Left lung (tissue), 4 donors: ENCODE measurements at regions not wholly inside any gene's neighbourhood (a gene's known extent, or its start where the extent isn't known, plus 50 kb on each side); places are given as distances from the start of the nearest gene placed in this dataset.
"Not testable (repeated sequence)": the region's sequence is repeated elsewhere in the genome, so short reads cannot be mapped to it uniquely, and the experiment has no call there.

Source experiments
- ATAC-seq: fragments of 200-7000 bp; cut with Tn5 transposase; one replicate; pipeline ENCODE4 v1.9.1; 2020; ENCODE audit warnings: moderate library complexity
- DNase-seq, 4 donors: peaks; one replicate each; pipeline ENCODE4 v3.0.0-alpha.2; 2013 to 2020
- H3K27ac ChIP-seq, 2 donors: fragments of 200-600 bp; sonication (generic) in 1 of 2; one replicate each; pipeline versions ENCODE4 v1.5.0 to v1.8.0; 2020 to 2021
- H3K27me3 ChIP-seq, 2 donors: fragments of 200-600 bp; sonication (generic) in 1 of 2; one replicate each; pipeline versions ENCODE4 v1.5.0 to v1.8.0; 2020 to 2021
- H3K36me3 ChIP-seq, 2 donors: fragments of 200-600 bp; sonication (generic) in 1 of 2; one replicate each; pipeline versions ENCODE4 v1.5.0 to v1.8.0; 2020 to 2021
- H3K4me1 ChIP-seq, 2 donors: fragments of 200-600 bp; one replicate each; pipeline ENCODE4 v1.8.0; 2021
- H3K4me3 ChIP-seq, 2 donors: fragments of 200-600 bp; sonication (generic) in 1 of 2; one replicate each; pipeline versions ENCODE4 v1.5.0 to v1.8.0; 2020 to 2021; ENCODE audit warnings: mild to moderate bottlenecking in 1 of 2
- H3K9me3 ChIP-seq, 2 donors: fragments of 200-600 bp; sonication (generic) in 1 of 2; one replicate each; pipeline versions ENCODE4 v1.5.0 to v1.8.0; 2020 to 2021
- CTCF ChIP-seq, 2 donors: fragments of 200-600 bp; sonication (generic) in 1 of 2; IDR thresholded peaks; one replicate each; pipeline versions ENCODE4 v1.5.0 to v1.8.0; 2021; ENCODE audit warnings: antibody characterized with exemption in 2 of 2
- intact Hi-C, 2 donors: fragments of 100-400 bp; cut with DNase I; formaldehyde crosslinking; loops; one replicate each; pipeline versions ENCODE4 v1.11.2 to v1.14.2; 2022
- donor health status: DM: no; HTN: yes; CAD: no.
- donor health status: DM: no; HTN: no; CAD: no.

- H3K4me3 ChIP-seq: no peak overlapping the region
- ATAC-seq (peak; percentile 53), DNase-seq (peak in 1 of 4 donors; percentile 24)
- H3K36me3 ChIP-seq: no peaks in the 10 kb centered on the region
- H3K27me3 ChIP-seq: no peaks in the 10 kb centered on the region
- H3K9me3 ChIP-seq: no peaks in the 10 kb centered on the region
- no peaks in the 10 kb centered on the region for H3K4me1 ChIP-seq
- intact Hi-C loops: no loop called here
- TF ChIP-seq CTCF (IDR thresholded peaks at IDR 0.05): no peak
- H3K27ac ChIP-seq: no peak overlapping the region
These were observed 112.0 kb upstream of the MTHFD1L start for GRCh38 chr6:150753371-150754064.

GRCh38 chr6:150755042-150755441 lies 110.5 kb upstream of the MTHFD1L start:
- Histone ChIP-seq H3K9me3 (no peaks in the 10 kb centered on the region), H3K36me3 (no peaks in the 10 kb centered on the region), H3K4me1 (no peaks in the 10 kb centered on the region), H3K4me3 (no peak overlapping the region), H3K27me3 (no peaks in the 10 kb centered on the region), H3K27ac (no peak overlapping the region)
- DNase-seq: no peak
- no peak for ATAC-seq
- no peak for TF ChIP-seq CTCF (IDR thresholded peaks at IDR 0.05)
- intact Hi-C loops: no loop called here

GRCh38 chr6:150755524-150755923 lies 110.0 kb upstream of the MTHFD1L start:
- TF ChIP-seq CTCF (IDR thresholded peaks at IDR 0.05): no peak
- H3K4me3 ChIP-seq: no peak overlapping the region
- no peak for ATAC-seq
- no peak for DNase-seq
- no peaks in the 10 kb centered on the region for H3K9me3 ChIP-seq
- H3K36me3 ChIP-seq: no peaks in the 10 kb centered on the region
- H3K27me3 ChIP-seq: no peaks in the 10 kb centered on the region
- H3K4me1 ChIP-seq: no peaks in the 10 kb centered on the region
- H3K27ac ChIP-seq: no peak overlapping the region
- intact Hi-C loops: no loop called here

GRCh38 chr6:150756173-150756572 lies 109.3 kb upstream of the MTHFD1L start:
- Histone ChIP-seq H3K9me3 (no peaks in the 10 kb centered on the region), H3K27ac (no peak overlapping the region), H3K36me3 (no peaks in the 10 kb centered on the region), H3K27me3 (no peaks in the 10 kb centered on the region), H3K4me1 (no peaks in the 10 kb centered on the region), H3K4me3 (no peak overlapping the region)
- no peak for TF ChIP-seq CTCF (IDR thresholded peaks at IDR 0.05)
- ATAC-seq (no peak), DNase-seq (no peak)
- intact Hi-C loops: no loop called here

- H3K4me1 ChIP-seq, H3K27me3 ChIP-seq, ATAC-seq, DNase-seq, intact Hi-C loops, H3K4me3 ChIP-seq, H3K9me3 ChIP-seq, H3K27ac ChIP-seq, H3K36me3 ChIP-seq: not testable (repeated sequence)
These were observed 107.7 kb upstream of the MTHFD1L start for GRCh38 chr6:150757807-150758206.

GRCh38 chr6:150759483-150759882 lies 106.0 kb upstream of the MTHFD1L start:
- Histone ChIP-seq H3K4me3 (no peak overlapping the region), H3K27ac (no peak overlapping the region)

More at GRCh38 chr6:150759483-150759882, 106.0 kb upstream of the MTHFD1L start:
- Histone ChIP-seq H3K36me3 (no peaks in the 10 kb centered on the region), H3K9me3 (no peaks in the 10 kb centered on the region), H3K4me1 (no peaks in the 10 kb centered on the region), H3K27me3 (no peaks in the 10 kb centered on the region)
- no peak for TF ChIP-seq CTCF (IDR thresholded peaks at IDR 0.05)
- DNase-seq (no peak), ATAC-seq (no peak)
- intact Hi-C loops: no loop called here
